Natural killer cell (primary cell): ENCODE measurements at regions not wholly inside any gene's neighbourhood (a gene's known extent, or its start where the extent isn't known, plus 50 kb on each side); places are given as distances from the start of the nearest gene placed in this dataset.
"Not testable (repeated sequence)": the region's sequence is repeated elsewhere in the genome, so short reads cannot be mapped to it uniquely, and the experiment has no call there.

Experiments
- ATAC-seq, 3 donors: fragments of 150-1000 bp in 2 of 3; fragments of 200-7000 bp in 1 of 3; cut with Tn5 transposase; 1 replicate in 1 of 3; 2 replicates in 2 of 3; pipeline ENCODE4 v1.10.0; 2021; ENCODE audit warnings: mild to moderate bottlenecking in 2 of 3, moderate library complexity in 2 of 3
- DNase-seq, 2 donors: peaks; one replicate each; pipeline versions ENCODE4 v3.0.0 to v3.0.0-alpha.2; 2013 to 2021; ENCODE audit warnings: mixed read lengths in 1 of 2
- H3K27ac ChIP-seq: one replicate; pipeline ENCODE4 v1.5.1; 2013; ENCODE audit warnings: mild to moderate bottlenecking, low read length
- H3K27me3 ChIP-seq: one replicate; pipeline ENCODE4 v1.6.1; 2013; ENCODE audit warnings: low read length; ENCODE audit not compliant: control insufficient read depth, insufficient read depth
- H3K36me3 ChIP-seq: one replicate; pipeline ENCODE4 v1.6.1; 2013; ENCODE audit warnings: low read length; ENCODE audit not compliant: control insufficient read depth, insufficient read depth
- H3K4me1 ChIP-seq: one replicate; pipeline ENCODE4 v1.6.1; 2013; ENCODE audit warnings: low read length; ENCODE audit not compliant: control insufficient read depth, insufficient read depth
- H3K4me3 ChIP-seq: one replicate; pipeline ENCODE4 v1.5.1; 2013; ENCODE audit warnings: low read length
- H3K9me3 ChIP-seq: one replicate; pipeline ENCODE4 v1.6.1; 2013; ENCODE audit warnings: low read length; ENCODE audit not compliant: control insufficient read depth, insufficient read depth
- H3K27ac Mint-ChIP-seq, 2 donors: one replicate each; pipeline ENCODE4 v1.8.0; 2022; ENCODE audit warnings: mild to moderate bottlenecking in 2 of 2, mixed read lengths in 2 of 2, moderate library complexity in 1 of 2
- H3K27me3 Mint-ChIP-seq, 2 donors: one replicate each; pipeline ENCODE4 v1.8.0; 2022; ENCODE audit warnings: low read depth in 2 of 2, mixed read lengths in 2 of 2
- H3K36me3 Mint-ChIP-seq: one replicate; pipeline ENCODE4 v1.8.0; 2022; ENCODE audit warnings: mixed read lengths
- H3K4me1 Mint-ChIP-seq, 2 donors: one replicate each; pipeline ENCODE4 v1.8.0; 2022; ENCODE audit warnings: mixed read lengths in 2 of 2
- H3K4me3 Mint-ChIP-seq: one replicate; pipeline ENCODE4 v1.8.0; 2022; ENCODE audit warnings: mild to moderate bottlenecking, moderate library complexity, mixed read lengths
- H3K9me3 Mint-ChIP-seq, 2 donors: one replicate each; pipeline ENCODE4 v1.8.0; 2022; ENCODE audit warnings: mixed read lengths in 2 of 2
- CTCF ChIP-seq: fragments of 200-600 bp; IDR thresholded peaks from one replicate; pipeline ENCODE4 v1.8.0; 2022; ENCODE audit warnings: antibody characterized with exemption
- WGBS: methylation state at CpG from one replicate; pipeline ENCODE4 v1.1.7; 2013; ENCODE audit warnings: missing lambda C conversion rate; ENCODE audit not compliant: insufficient coverage; 5-methylcytosine and 5-hydroxymethylcytosine counted together
- intact Hi-C: fragments of 100-400 bp; cut with micrococcal nuclease; formaldehyde crosslinking; loops from one replicate; pipeline ENCODE4 v1.14.2; 2022

- Histone ChIP-seq H3K4me3 (no peak overlapping the region), H3K4me1 (no peaks in the 10 kb centered on the region), H3K27ac (no peak overlapping the region), H3K27me3 (no peaks in the 10 kb centered on the region), H3K9me3 (no peaks in the 10 kb centered on the region), H3K36me3 (no peaks in the 10 kb centered on the region)
- H3K27ac Mint-ChIP-seq, result no peak overlapping the region
- intact Hi-C loops, result no loop called here
- H3K27me3 Mint-ChIP-seq, result peaks cover 14 to 23% of the 10 kb centered on the region in 2 donors
- no peaks in the 10 kb centered on the region for H3K9me3 Mint-ChIP-seq
- ATAC-seq (no peak), DNase-seq (no peak)
- WGBS, result 93% methylated on average over 1 of the region's 1 CpG
- peaks cover 0 to 9% of the 10 kb centered on the region in 2 donors for H3K4me1 Mint-ChIP-seq
- H3K36me3 Mint-ChIP-seq, result no peaks in the 10 kb centered on the region
- no peak for TF ChIP-seq CTCF
- peak overlapping the region; percentile 13 for H3K4me3 Mint-ChIP-seq
These were observed 80.8 kb upstream of the SNTG2 start for GRCh38 chr2:869894-870293.

GRCh38 chr2:869357-869871 lies 81.2 kb upstream of the SNTG2 start:
- no peaks in the 10 kb centered on the region for H3K9me3 Mint-ChIP-seq
- TF ChIP-seq CTCF, result no peak
- intact Hi-C loops, result no loop called here
- no peak overlapping the region for H3K4me3 Mint-ChIP-seq
- H3K9me3 ChIP-seq, result no peaks in the 10 kb centered on the region
- peak overlapping the region; percentile 5 for H3K27ac ChIP-seq
- DNase-seq (no peak), ATAC-seq (no peak)
- H3K27me3 Mint-ChIP-seq, result peaks cover 14 to 23% of the 10 kb centered on the region in 2 donors
- no peaks in the 10 kb centered on the region for H3K27me3 ChIP-seq
- no peaks in the 10 kb centered on the region for H3K36me3 ChIP-seq
- H3K36me3 Mint-ChIP-seq, result no peaks in the 10 kb centered on the region
- H3K27ac Mint-ChIP-seq, result no peak overlapping the region
- WGBS, result 59% methylated on average over 16 of the region's 16 CpGs
- H3K4me3 ChIP-seq, result peak overlapping the region; percentile 10
- H3K4me1 Mint-ChIP-seq, result peaks cover 0 to 9% of the 10 kb centered on the region in 2 donors
- H3K4me1 ChIP-seq, result no peaks in the 10 kb centered on the region

GRCh38 chr2:868857-869256 lies 81.8 kb upstream of the SNTG2 start:
- H3K4me1 ChIP-seq, H3K27ac Mint-ChIP-seq, H3K36me3 Mint-ChIP-seq, H3K27me3 ChIP-seq, H3K4me3 Mint-ChIP-seq, H3K27ac ChIP-seq, H3K36me3 ChIP-seq, intact Hi-C loops, H3K9me3 Mint-ChIP-seq, ATAC-seq, H3K4me1 Mint-ChIP-seq, H3K9me3 ChIP-seq, DNase-seq: not testable (repeated sequence)
- WGBS, result 69% methylated on average over 34 of the region's 51 CpGs
- H3K27me3 Mint-ChIP-seq, result peaks cover 14 to 23% of the 10 kb centered on the region in 2 donors
- peak overlapping the region; percentile 10 for H3K4me3 ChIP-seq

- Mint-ChIP-seq H3K27ac (no peak overlapping the region), H3K27me3 (peaks cover 14 to 23% of the 10 kb centered on the region in 2 donors), H3K36me3 (no peaks in the 10 kb centered on the region), H3K9me3 (no peaks in the 10 kb centered on the region), H3K4me3 (no peak overlapping the region), H3K4me1 (peaks cover 0 to 9% of the 10 kb centered on the region in 2 donors)
- no peaks in the 10 kb centered on the region for H3K4me1 ChIP-seq
- DNase-seq, result no peak
- H3K4me3 ChIP-seq, result no peak overlapping the region
- H3K9me3 ChIP-seq, result no peaks in the 10 kb centered on the region
- no peak overlapping the region for H3K27ac ChIP-seq
- no peaks in the 10 kb centered on the region for H3K36me3 ChIP-seq
- ATAC-seq, result no peak
- 93% methylated on average over 9 of the region's 9 CpGs for WGBS
- no peaks in the 10 kb centered on the region for H3K27me3 ChIP-seq
- intact Hi-C loops, result no loop called here
- TF ChIP-seq CTCF, result no peak
These were observed 83.4 kb upstream of the SNTG2 start for GRCh38 chr2:867296-867695.
